Kasumi-1 (cell line): ENCODE measurements at regions not wholly inside any gene's neighbourhood (a gene's known extent, or its start where the extent isn't known, plus 50 kb on each side); places are given as distances from the start of the nearest gene placed in this dataset.

ENCODE experiments used
- DNase-seq, 2 experiments: peaks; one replicate each; lab custom pipeline; 2025; lab: John Stamatoyannopoulos, UW

DNA sequence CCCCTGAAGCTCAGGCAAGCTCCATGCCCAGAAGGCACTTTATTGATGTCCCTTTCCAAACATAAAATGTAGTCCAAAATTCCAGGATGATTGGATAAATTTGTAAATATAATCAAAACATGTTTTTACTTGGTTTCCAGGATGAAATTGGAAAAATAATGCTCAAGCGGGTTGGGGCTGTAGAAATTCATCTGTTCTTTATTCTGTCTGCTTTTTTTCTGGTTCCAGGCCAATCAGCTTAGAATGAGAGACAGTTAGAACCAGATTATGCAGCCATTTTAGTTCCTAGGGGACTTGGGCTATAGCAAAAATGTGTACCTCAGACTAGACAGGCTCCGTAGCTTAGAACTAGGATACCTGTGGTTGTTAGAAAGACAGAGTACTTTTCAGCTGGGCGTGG is 450.8 kb downstream of the MCTP2 start:
- no peak for DNase-seq

GRCh38 chr15:94683902-94684301 is 452.5 kb downstream of the MCTP2 start:
- no peak for DNase-seq

DNA sequence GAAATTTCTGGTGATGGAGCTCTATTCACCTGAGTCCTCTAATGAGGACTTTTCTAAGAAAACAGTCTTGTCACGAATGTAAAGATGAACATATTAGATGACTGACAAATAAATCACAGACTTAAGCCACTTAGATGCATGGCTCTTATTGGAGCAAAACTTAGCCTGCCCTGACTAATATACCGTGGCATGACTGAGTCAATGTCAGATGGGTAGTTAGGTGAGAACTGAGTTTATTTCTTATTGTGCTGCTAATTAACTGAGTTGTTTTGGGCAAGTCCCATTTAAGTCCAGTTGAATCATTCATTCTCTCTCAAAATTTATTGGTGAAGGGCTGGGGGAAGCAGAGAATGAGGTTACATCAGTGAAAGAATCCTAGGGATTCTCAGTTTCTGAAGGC is 459.8 kb downstream of the MCTP2 start:
- no peak for DNase-seq

GRCh38 chr15:94692710-94693109 is 461.3 kb downstream of the MCTP2 start:
- DNase-seq, result no peak

DNA sequence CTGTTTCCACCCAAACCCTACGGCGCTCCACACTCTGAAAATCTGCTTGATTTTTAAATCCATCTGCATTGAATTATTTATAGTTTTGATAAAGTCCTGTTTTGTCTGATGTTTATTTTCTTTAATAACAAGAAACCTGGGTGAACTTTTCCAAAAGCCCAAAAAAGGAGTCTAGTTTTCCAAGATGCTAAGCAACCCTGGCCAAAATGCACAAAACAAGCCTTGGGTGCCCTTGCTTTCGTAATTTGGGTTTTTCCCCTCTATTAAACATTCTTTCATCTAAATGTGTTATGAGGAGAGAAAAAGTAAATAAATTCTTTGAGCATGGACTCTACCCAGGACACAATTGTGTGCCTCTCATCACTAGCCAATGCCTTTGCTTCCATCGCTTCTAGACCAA is 468.9 kb downstream of the MCTP2 start:
- DNase-seq, result no peak

DNA sequence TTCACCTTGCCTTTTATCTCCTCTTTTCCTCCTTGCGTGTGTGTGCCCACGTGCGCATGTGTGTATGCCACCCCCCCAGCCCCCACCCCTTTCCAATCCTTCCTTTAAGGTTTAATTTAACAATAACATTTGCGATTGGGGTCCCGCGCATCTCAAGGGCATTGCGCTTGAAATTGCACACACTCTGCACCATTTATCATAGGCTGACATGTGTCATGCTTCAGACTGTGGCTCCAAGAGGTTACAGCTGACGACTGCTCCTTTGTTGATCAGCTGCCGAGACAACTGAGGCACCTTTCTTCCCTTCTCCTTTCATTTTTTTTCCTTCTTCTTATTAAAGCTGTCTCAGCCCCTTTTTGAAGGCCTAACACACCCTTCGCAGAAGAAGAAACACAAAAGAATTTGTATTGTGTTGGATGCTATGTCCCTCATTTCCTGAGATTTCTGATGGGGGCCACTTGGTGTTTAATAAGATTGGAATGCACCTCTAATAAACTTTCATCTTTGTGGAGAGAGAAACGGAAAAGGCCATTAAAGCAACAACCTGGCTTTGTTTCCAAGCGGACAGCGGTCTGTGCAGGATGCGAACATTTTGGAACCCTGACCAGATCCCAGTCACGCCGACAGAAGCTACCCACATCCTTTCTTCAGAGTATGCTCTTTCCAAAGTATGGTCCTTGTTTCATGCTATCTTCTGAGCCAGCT is 470.1 kb downstream of the MCTP2 start:
- DNase-seq, result no peak

DNA sequence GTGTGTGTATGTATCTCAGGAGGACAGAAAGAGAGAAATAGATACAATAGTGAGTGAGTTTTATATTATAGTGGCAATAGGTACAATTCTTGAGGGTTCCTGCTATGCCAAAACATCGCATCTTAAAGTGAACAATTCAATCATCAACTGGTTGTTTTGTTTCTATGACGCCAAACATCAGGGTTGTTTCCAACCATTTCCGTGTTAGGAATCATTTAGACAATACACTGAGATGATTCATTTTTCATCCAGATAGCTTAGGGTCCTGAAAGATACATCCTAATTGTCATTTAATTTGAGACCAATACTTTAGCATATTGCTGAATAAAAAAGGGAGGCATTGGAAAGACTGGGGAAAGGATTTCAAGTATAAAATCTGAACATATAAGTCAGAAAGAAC is 472.2 kb downstream of the MCTP2 start:
- no peak for DNase-seq

GRCh38 chr15:94704421-94704820 is 473.1 kb downstream of the MCTP2 start:
- no peak for DNase-seq

- no peak for DNase-seq
Measured at GRCh38 chr15:94704946-94705345, 473.6 kb downstream of the MCTP2 start.

DNA sequence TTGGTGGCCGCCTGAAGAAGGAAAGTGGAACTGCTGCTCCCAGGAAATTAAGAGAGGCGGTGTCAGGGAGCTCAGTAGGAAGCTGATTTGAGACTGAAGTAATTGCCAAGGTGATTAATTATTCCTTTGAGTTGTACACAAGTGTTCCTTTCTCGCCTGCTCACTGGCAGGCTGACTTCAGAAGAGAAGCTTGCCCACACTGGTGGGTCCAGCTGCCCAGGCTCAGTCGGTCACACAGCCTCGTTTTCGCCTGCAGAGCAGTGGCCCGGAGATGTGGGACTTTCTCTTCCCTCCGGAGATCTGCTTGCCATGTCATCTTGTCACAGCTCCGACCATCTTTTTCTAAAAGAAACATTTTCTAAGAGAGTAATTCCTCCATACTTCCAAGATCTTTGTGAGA is 478.0 kb downstream of the MCTP2 start:
- no peak for DNase-seq

DNA sequence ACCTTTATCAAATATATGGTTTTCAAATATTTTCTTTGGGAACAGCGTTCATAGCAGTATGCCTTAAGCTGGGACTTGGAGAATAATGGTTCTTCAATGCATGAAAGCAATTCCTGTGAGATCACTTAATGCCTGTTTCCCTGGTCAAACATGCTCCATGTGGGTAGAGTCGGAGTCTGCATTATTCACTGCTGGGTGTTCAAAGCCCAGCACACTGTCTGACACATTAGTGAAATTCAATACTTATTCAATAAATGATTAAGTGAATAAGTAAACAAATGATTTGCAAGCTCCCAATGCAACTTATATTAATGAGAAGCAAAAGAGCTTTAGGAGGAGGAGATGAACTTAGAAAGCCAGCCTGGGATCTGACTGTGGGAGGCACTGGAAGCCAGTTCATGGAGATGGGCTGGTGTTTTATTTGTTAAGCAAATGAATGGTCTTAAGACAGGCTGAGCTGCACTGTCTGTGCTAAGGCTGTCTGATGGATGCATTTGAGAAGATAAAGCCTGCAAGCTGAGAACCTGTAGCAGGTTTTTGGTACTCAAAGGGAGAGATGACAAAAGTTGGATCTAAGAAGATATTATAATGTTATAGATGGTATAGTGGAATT is 490.8 kb downstream of the MCTP2 start:
- DNase-seq, result no peak

- no peak for DNase-seq
Measured at GRCh38 chr15:94723801-94724200, 492.4 kb downstream of the MCTP2 start.

GRCh38 chr15:94731286-94731685 is 499.9 kb downstream of the MCTP2 start:
- no peak for DNase-seq

GRCh38 chr15:94734460-94734859 is 503.1 kb downstream of the MCTP2 start:
- DNase-seq, result no peak

GRCh38 chr15:94736236-94736635 is 504.9 kb downstream of the MCTP2 start:
- DNase-seq, result no peak

DNA sequence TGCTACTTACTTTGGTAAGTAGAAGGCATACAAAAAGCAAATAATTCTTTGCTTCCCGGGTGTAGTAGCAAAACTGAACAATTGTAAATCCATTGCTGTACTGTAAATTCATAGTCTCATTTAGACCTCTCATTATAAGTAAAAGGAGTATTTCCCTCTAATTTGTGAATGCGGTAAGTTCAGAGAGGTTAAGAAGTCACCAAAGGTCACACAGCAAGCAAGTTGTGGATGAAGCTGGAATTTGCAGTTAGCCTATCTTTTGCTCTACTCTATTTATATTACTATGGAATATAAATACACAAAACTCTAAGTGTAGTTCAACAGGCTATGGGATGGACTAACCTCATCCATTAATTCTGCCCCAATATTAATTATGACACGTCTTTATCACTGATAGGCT is 508.3 kb downstream of the MCTP2 start:
- DNase-seq, result no peak

GRCh38 chr15:94740469-94740868 is 509.1 kb downstream of the MCTP2 start:
- no peak for DNase-seq

GRCh38 chr15:94743668-94744067 is 512.3 kb downstream of the MCTP2 start:
- no peak for DNase-seq

- DNase-seq, result no peak
Measured at GRCh38 chr15:94744080-94744793, 512.9 kb downstream of the MCTP2 start.

DNA sequence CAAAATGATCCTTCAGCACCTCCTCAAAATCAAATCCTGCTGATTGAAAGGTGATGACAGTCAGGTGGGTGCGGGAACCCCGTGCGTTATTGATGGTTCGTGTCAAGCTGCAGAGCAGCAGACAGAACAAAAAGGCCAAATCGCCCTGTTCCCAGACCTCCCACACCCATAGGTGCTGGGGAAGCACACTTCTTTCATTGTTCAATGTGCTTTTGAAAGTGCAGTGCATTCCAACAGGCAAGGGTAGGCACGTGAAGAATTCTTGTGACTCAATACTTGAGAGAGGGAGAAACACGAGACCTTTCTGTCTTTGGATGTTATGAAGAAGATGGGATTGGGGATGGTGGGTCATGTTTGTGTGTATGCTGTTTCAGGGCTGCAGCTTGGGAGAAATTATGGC is 514.0 kb downstream of the MCTP2 start:
- DNase-seq, result no peak

DNA sequence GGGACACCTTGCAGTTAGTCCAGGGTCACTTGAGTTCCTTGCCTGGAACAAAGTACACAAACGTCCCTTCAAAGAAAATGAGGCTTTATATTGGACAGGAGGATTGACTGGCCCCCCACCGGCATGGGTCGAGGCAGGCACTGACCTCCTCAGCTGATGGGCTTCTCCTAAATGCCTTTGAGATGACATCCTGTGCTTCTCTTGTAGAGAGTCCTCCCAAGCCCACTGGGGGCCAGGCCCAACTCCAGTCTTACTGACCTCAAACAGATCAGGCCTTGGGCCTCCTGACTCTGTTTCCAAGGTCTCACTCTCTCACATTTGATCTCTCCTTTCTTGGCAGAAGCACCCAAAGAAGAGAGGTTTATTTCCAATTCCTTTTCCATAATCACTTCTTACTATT is 516.1 kb downstream of the MCTP2 start:
- no peak for DNase-seq

DNA sequence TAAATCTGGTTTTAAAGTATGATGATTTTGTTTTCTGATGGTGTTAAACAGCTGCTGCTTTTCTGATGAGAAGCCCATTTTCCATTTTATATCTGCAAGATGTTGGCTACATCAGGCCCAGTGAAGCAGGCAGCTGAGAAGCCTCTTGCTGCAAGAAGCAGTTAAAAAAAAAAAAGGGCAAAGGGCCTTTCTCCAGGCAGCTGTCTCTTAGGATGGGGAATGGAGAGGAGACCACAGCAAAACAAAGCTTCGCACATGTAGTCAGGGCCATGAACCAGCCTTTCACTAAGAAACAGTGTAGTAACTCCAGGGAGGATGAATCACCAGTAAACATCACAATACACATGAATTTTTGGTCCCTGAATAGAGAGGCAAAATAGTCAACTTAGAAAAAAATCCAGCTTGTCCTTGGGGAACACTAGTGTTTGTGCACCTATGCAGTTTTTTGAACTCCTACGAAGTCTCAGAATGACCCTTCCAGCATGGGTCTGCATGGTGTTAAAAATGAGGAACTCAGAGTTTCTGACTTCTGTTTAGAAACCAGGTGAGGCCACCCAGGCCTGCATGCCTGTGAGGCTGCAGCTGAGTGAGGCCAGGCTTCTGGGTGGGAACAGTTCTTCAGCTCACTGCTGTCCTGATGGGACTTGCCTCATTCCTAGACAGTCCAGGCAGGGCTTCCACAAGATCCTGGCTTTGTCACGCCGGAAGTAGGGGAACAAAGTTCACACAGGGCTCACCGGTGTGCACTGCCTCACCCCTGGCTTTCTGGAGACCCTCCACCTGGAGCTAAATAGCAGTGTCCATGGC is 518.7 kb downstream of the MCTP2 start:
- no peak for DNase-seq

GRCh38 chr15:94760348-94760747 is 529.0 kb downstream of the MCTP2 start:
- DNase-seq, result no peak
